Right atrium auricular region (tissue), 2 donors: ENCODE measurements at regions not wholly inside any gene's neighbourhood (a gene's known extent, or its start where the extent isn't known, plus 50 kb on each side); places are given as distances from the start of the nearest gene placed in this dataset.
A peak's percentile ranks its signal among the peaks of the same experiment; 100 is the strongest.

Experiments
- DNase-seq: peaks from one replicate; pipeline ENCODE4 v3.0.0-alpha.2; 2019; ENCODE audit warnings: low spot score
- H3K27ac ChIP-seq, 2 donors: fragments of 200-600 bp; sonication (generic); 1 replicate in 1 of 2; 2 replicates in 1 of 2; pipeline ENCODE4 v1.5.1; 2016 to 2019
- H3K27me3 ChIP-seq, 2 donors: fragments of 200-600 bp; sonication (generic); one replicate each; pipeline versions ENCODE4 v1.5.1 to v1.6.0; 2017 to 2019
- H3K36me3 ChIP-seq: fragments of 200-600 bp; sonication (generic); one replicate; pipeline ENCODE4 v1.5.1; 2016
- H3K4me1 ChIP-seq, 2 donors: fragments of 200-600 bp; sonication (generic); one replicate each; pipeline versions ENCODE4 v1.5.1 to v1.6.0; 2017 to 2019
- H3K4me3 ChIP-seq, 2 donors: fragments of 200-600 bp; sonication (generic); 1 replicate in 1 of 2; 2 replicates in 1 of 2; pipeline ENCODE4 v1.5.1; 2017 to 2019; ENCODE audit warnings: mild to moderate bottlenecking in 1 of 2, moderate library complexity in 1 of 2
- H3K9me3 ChIP-seq, 2 donors: fragments of 200-600 bp; sonication (generic); one replicate each; pipeline ENCODE4 v1.5.1; 2019
- TF ChIP-seq, protein P1 (sequence below), 2 donors: fragments of 200-600 bp; sonication (generic); IDR thresholded peaks; one replicate each; pipeline ENCODE4 v1.5.1; 2019; ENCODE audit warnings: antibody characterized with exemption in 2 of 2

GRCh38 chr6:21883595-21884328 lies 290.2 kb downstream of the SOX4 start:
- H3K27ac ChIP-seq, result no peak overlapping the region
- no peak overlapping the region for H3K4me3 ChIP-seq
- H3K36me3 ChIP-seq, result no peaks in the 10 kb centered on the region
- no peaks in the 10 kb centered on the region for H3K27me3 ChIP-seq
- TF ChIP-seq, protein P1, sequence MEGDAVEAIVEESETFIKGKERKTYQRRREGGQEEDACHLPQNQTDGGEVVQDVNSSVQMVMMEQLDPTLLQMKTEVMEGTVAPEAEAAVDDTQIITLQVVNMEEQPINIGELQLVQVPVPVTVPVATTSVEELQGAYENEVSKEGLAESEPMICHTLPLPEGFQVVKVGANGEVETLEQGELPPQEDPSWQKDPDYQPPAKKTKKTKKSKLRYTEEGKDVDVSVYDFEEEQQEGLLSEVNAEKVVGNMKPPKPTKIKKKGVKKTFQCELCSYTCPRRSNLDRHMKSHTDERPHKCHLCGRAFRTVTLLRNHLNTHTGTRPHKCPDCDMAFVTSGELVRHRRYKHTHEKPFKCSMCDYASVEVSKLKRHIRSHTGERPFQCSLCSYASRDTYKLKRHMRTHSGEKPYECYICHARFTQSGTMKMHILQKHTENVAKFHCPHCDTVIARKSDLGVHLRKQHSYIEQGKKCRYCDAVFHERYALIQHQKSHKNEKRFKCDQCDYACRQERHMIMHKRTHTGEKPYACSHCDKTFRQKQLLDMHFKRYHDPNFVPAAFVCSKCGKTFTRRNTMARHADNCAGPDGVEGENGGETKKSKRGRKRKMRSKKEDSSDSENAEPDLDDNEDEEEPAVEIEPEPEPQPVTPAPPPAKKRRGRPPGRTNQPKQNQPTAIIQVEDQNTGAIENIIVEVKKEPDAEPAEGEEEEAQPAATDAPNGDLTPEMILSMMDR (IDR thresholded peaks at IDR 0.05), result no peak
- DNase-seq, result no peak
- no peaks in the 10 kb centered on the region for H3K9me3 ChIP-seq
- H3K4me1 ChIP-seq, result peaks cover 0 to 31% of the 10 kb centered on the region in 2 donors

- DNase-seq, result no peak
- Histone ChIP-seq H3K4me1 (peaks cover 0 to 31% of the 10 kb centered on the region in 2 donors), H3K4me3 (no peak overlapping the region), H3K27ac (peak overlapping the region; percentile 54 to 61), H3K36me3 (no peaks in the 10 kb centered on the region), H3K27me3 (no peaks in the 10 kb centered on the region), H3K9me3 (no peaks in the 10 kb centered on the region)
- TF ChIP-seq, protein P1 (IDR thresholded peaks at IDR 0.05), result no peak
These were observed 291.6 kb downstream of the SOX4 start for GRCh38 chr6:21885111-21885510.

- TF ChIP-seq, protein P1 (IDR thresholded peaks at IDR 0.05), result no peak
- Histone ChIP-seq H3K27me3 (no peaks in the 10 kb centered on the region), H3K9me3 (no peaks in the 10 kb centered on the region), H3K36me3 (no peaks in the 10 kb centered on the region), H3K27ac (peak overlapping the region; percentile 54 to 61), H3K4me1 (peaks cover 0 to 31% of the 10 kb centered on the region in 2 donors), H3K4me3 (no peak overlapping the region)
- DNase-seq, result peak; percentile 78
These were observed 292.1 kb downstream of the SOX4 start for GRCh38 chr6:21885532-21886114.

- peaks cover 0 to 31% of the 10 kb centered on the region in 2 donors for H3K4me1 ChIP-seq
- TF ChIP-seq, protein P1 (IDR thresholded peaks at IDR 0.05), result no peak
- no peaks in the 10 kb centered on the region for H3K36me3 ChIP-seq
- H3K4me3 ChIP-seq, result no peak overlapping the region
- H3K27ac ChIP-seq, result peak overlapping the region; percentile 54 to 61
- no peaks in the 10 kb centered on the region for H3K27me3 ChIP-seq
- DNase-seq, result no peak
- H3K9me3 ChIP-seq, result no peaks in the 10 kb centered on the region
These were observed 293.1 kb downstream of the SOX4 start for GRCh38 chr6:21886542-21887151.

DNA sequence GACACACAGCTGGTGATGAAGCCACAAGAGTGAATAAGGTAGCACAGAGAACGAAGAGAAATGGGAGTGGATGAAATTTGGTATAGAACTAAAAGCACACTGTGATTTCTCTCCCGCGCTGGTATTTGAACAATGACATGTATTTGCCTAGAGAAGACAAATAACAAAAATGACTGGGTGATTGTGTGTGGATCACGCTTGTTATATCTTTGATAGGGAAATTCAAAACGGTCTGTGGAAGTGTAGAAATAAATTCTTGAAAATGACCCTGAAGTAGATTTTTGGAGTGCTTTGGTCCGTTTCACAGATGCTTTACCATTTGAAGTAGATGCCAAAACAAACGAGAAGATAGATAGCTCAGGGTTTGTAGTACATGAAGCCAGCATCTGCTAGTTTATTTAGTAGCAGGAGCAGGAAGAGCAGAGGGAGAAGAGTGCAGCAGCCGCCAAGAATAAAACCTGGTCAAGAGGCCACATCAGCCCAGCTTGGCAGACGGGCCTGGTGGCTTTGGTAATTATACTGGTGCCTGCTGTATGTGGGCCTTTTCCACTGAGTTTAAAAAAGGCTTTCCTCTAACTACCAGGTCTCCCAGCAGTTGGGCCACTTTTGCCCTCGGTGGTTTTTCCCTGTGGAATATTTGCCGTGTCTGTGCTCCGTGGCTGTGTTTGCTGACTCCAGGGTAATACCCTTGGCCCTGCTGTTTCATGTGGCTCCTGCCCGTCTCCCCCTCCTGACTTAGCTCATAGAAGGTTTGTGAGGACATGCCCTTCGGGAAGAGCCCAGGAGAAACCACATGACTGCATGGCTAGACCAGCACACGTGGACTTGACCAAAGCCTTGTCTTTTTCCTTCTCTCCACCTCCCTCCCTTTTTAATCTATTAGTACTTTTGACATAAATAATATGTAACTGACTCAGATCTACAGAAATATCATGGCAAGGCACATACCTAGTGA lies 294.0 kb downstream of the SOX4 start:
- H3K27ac ChIP-seq, result peak overlapping the region; percentile 47 to 61
- DNase-seq, result no peak
- H3K4me3 ChIP-seq, result no peak overlapping the region

More for the DNA sequence above, 294.0 kb downstream of the SOX4 start:
- no peaks in the 10 kb centered on the region for H3K9me3 ChIP-seq
- H3K4me1 ChIP-seq, result peaks cover 0 to 31% of the 10 kb centered on the region in 2 donors
- TF ChIP-seq, protein P1 (IDR thresholded peaks at IDR 0.05), result no peak
- no peaks in the 10 kb centered on the region for H3K36me3 ChIP-seq
- H3K27me3 ChIP-seq, result no peaks in the 10 kb centered on the region
